Thoracic aorta (tissue), 2 donors: ENCODE measurements at regions not wholly inside any gene's neighbourhood (a gene's known extent, or its start where the extent isn't known, plus 50 kb on each side); places are given as distances from the start of the nearest gene placed in this dataset.

ENCODE experiments used
- ATAC-seq: fragments of 150-250 bp; one replicate; pipeline ENCODE4 v1.8.0; 2017; ENCODE audit warnings: low read depth; ENCODE audit not compliant: insufficient number of reproducible peaks, low FRiP score
- DNase-seq: peaks from one replicate; pipeline ENCODE4 v3.0.0-alpha.2; 2020; ENCODE audit warnings: low spot score
- H3K27ac ChIP-seq, 2 donors: fragments of 200-600 bp; sonication (generic); 1 replicate in 1 of 2; 2 replicates in 1 of 2; pipeline ENCODE4 v1.5.1; 2016; ENCODE audit warnings: mild to moderate bottlenecking in 2 of 2, moderate library complexity in 2 of 2
- H3K27me3 ChIP-seq: fragments of 200-600 bp; sonication (generic); replicated peaks from 2 replicates; pipeline ENCODE4 v1.6.0; 2016; ENCODE audit warnings: mild to moderate bottlenecking; ENCODE audit not compliant: insufficient read depth
- H3K36me3 ChIP-seq: fragments of 200-600 bp; sonication (generic); one replicate; pipeline ENCODE4 v1.5.1; 2016
- H3K4me1 ChIP-seq, 2 donors: fragments of 200-600 bp; sonication (generic); 1 replicate in 1 of 2; 2 replicates in 1 of 2; pipeline versions ENCODE4 v1.5.1 to v1.6.0; 2016; ENCODE audit warnings: low read depth in 2 of 2, mild to moderate bottlenecking in 1 of 2; ENCODE audit not compliant: control insufficient read depth in 1 of 2
- H3K4me3 ChIP-seq: fragments of 200-600 bp; sonication (generic); 2 replicates; pipeline ENCODE4 v1.5.1; 2016; ENCODE audit warnings: mild to moderate bottlenecking
- H3K9me3 ChIP-seq: fragments of 200-600 bp; sonication (generic); 2 replicates; pipeline ENCODE4 v1.5.1; 2016
- TF ChIP-seq, protein P1 (sequence below): fragments of 200-600 bp; sonication (generic); IDR thresholded peaks from one replicate; pipeline ENCODE4 v1.5.1; 2019; ENCODE audit warnings: antibody characterized with exemption

DNA sequence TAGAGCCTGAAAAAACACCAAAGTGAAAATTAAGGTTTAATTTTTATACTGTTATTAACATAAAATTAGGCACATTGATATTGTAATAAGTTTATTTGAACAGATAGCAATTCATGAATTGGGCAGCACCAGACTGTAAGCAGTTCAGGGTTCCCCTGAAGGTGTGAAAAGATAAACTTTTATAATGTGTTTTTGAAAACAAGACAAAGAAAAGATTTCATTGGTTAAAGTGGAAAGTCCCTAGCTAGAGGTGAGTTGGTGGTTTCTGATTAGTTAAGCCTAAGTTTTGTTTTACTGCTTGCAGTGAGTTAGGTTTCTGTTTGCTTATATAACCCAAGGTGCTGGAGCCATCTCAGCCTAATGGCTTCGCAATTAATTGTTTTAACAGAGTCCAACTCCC lies 96.5 kb upstream of the RPS23 start:
- H3K4me1 ChIP-seq: peaks cover 7 to 14% of the 10 kb centered on the region in 2 donors
- TF ChIP-seq, protein P1, sequence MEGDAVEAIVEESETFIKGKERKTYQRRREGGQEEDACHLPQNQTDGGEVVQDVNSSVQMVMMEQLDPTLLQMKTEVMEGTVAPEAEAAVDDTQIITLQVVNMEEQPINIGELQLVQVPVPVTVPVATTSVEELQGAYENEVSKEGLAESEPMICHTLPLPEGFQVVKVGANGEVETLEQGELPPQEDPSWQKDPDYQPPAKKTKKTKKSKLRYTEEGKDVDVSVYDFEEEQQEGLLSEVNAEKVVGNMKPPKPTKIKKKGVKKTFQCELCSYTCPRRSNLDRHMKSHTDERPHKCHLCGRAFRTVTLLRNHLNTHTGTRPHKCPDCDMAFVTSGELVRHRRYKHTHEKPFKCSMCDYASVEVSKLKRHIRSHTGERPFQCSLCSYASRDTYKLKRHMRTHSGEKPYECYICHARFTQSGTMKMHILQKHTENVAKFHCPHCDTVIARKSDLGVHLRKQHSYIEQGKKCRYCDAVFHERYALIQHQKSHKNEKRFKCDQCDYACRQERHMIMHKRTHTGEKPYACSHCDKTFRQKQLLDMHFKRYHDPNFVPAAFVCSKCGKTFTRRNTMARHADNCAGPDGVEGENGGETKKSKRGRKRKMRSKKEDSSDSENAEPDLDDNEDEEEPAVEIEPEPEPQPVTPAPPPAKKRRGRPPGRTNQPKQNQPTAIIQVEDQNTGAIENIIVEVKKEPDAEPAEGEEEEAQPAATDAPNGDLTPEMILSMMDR: no peak
- DNase-seq: no peak
- no peak overlapping the region for H3K4me3 ChIP-seq
- H3K36me3 ChIP-seq: no peaks in the 10 kb centered on the region
- H3K9me3 ChIP-seq: no peaks in the 10 kb centered on the region
- no peak for ATAC-seq
- H3K27ac ChIP-seq: no peak overlapping the region
- H3K27me3 ChIP-seq: no peaks in the 10 kb centered on the region

DNA sequence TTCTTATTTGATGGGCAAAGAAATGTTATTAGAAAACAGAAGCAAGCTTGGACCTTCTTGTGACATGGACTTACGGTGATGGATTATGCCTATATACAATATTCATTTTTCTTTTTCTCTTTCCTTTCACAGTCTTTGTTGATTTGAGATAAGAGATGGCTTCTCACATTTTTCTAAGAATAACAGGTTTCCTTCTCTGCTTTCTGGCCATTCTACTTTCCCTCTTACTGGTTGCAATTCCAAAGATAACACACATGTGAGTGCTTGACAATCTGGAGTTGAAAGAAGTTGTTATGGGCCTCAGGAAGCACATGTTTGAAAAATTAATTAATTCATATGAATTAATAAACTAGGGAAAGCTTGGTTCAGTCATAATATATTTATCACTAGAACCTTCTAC lies 89.8 kb upstream of the RPS23 start:
- Histone ChIP-seq H3K27ac (peak overlapping the region in 1 of 2 donors; percentile 59), H3K9me3 (no peaks in the 10 kb centered on the region), H3K36me3 (no peaks in the 10 kb centered on the region), H3K27me3 (no peaks in the 10 kb centered on the region), H3K4me3 (no peak overlapping the region), H3K4me1 (peaks cover 5 to 30% of the 10 kb centered on the region in 2 donors)
- TF ChIP-seq, protein P1: no peak
- no peak for DNase-seq
- no peak for ATAC-seq

DNA sequence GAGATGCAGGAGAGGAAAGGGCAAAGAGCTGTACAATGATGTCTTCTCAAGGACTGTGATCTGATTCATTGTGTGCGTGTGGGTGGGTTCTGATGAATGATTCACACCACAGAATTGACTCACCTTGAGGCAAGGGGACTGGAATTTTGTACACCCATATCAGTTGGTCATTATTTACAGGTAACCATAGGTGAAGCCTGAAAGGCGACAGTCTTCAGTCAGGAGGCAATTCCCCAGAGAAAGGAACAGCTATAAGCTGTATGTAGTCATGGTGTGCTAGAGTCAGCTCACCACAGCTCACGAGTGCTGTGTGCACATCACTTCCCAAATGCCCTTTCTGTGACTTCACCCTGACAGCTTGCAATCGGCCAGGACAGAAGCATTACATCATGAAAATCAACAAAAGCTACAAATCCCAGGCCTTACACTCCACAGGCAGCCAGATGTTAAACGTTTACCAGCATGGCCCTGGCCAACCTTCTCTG lies 87.6 kb upstream of the RPS23 start:
- no peak for ATAC-seq
- no peaks in the 10 kb centered on the region for H3K36me3 ChIP-seq
- no peaks in the 10 kb centered on the region for H3K27me3 ChIP-seq
- no peak for DNase-seq
- H3K9me3 ChIP-seq: no peaks in the 10 kb centered on the region
- TF ChIP-seq, protein P1: no peak
- no peak overlapping the region for H3K4me3 ChIP-seq
- peaks cover 5 to 32% of the 10 kb centered on the region in 2 donors for H3K4me1 ChIP-seq
- H3K27ac ChIP-seq: no peak overlapping the region

DNA sequence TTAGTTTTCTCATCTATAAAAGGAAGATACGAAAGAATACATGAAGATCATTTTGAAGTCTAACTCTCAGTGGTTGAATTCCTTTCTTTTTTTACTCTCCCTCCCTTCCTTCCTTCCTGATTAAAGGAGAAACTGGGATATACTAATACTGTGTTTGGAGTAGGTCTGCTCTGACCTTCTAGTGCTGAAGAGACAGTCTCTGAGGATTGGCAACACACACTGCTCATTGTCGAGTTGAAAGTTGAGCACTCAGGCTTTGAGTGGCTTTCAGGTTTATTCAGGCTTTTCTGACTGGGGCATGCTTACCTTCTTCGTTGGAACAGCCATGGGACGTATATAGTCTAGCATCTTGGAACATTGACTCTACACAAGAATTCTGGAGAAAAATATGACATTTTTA lies 86.9 kb upstream of the RPS23 start:
- peak overlapping the region; percentile 30 to 31 for H3K27ac ChIP-seq
- H3K4me1 ChIP-seq: peaks cover 5 to 40% of the 10 kb centered on the region in 2 donors
- no peak overlapping the region for H3K4me3 ChIP-seq
- TF ChIP-seq, protein P1: no peak
- no peaks in the 10 kb centered on the region for H3K27me3 ChIP-seq
- no peaks in the 10 kb centered on the region for H3K36me3 ChIP-seq
- DNase-seq (no peak), ATAC-seq (no peak)
- no peaks in the 10 kb centered on the region for H3K9me3 ChIP-seq

DNA sequence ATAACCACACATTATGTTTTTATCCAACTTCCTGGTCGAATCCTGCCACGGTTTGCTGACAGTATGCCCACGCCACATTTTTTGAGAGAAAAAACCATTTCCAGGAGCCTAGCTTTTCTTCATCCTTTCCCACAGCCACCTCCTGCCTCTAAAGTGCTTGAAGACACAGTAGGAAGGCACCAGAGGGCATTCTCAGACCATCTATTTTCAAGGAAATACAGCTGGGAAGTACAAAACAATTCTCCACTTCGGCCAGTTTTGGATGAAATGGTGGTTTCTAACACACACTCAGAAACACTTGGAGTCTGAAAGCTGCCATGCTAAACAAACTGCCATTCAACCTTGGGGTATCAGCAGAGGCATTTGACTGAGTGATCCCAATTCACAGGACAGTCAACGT lies 86.3 kb upstream of the RPS23 start:
- ATAC-seq: peak; percentile 71
- DNase-seq: no peak
- Histone ChIP-seq H3K4me3 (peak overlapping the region; percentile 20), H3K9me3 (no peaks in the 10 kb centered on the region), H3K27me3 (no peaks in the 10 kb centered on the region), H3K27ac (peak overlapping the region; percentile 30 to 31), H3K36me3 (no peaks in the 10 kb centered on the region), H3K4me1 (peaks cover 7 to 44% of the 10 kb centered on the region in 2 donors)
- TF ChIP-seq, protein P1: peak; percentile 59
